Astrocyte of the spinal cord (primary cell): ENCODE measurements at regions not wholly inside any gene's neighbourhood (a gene's known extent, or its start where the extent isn't known, plus 50 kb on each side); places are given as distances from the start of the nearest gene placed in this dataset.

Experiments used
- DNase-seq: peaks from one replicate; pipeline ENCODE4 v3.0.0; 2011; ENCODE audit warnings: low read depth, low spot score
- H3K4me3 ChIP-seq: 2 replicates; pipeline ENCODE4 v1.5.1; 2011; ENCODE audit warnings: low read depth, mild to moderate bottlenecking, low read length, moderate library complexity
- CTCF ChIP-seq: IDR thresholded peaks from 2 replicates; pipeline ENCODE4 v1.5.1; 2012; ENCODE audit warnings: low read depth, mild to moderate bottlenecking, low read length, inconsistent platforms
- in situ Hi-C: cut with HindIII; loops from 2 replicates; pipeline ENCODE4 v1.10.0; 2017; ENCODE audit warnings: low sequenced_read_pairs

- TF ChIP-seq CTCF = no peak
- DNase-seq = no peak
- H3K4me3 ChIP-seq = no peak overlapping the region
- in situ Hi-C loops = no loop called here
Measured at GRCh38 chr10:23529625-23530024, 90.8 kb downstream of the OTUD1 start.

- TF ChIP-seq CTCF = peak; percentile 13
- H3K4me3 ChIP-seq = no peak overlapping the region
- peak; percentile 18 for DNase-seq
- in situ Hi-C loops = no loop called here
Measured at GRCh38 chr10:23530079-23530478, 91.2 kb downstream of the OTUD1 start.

- no peak overlapping the region for H3K4me3 ChIP-seq
- no peak for TF ChIP-seq CTCF
- DNase-seq = no peak
- in situ Hi-C loops = no loop called here
Measured at GRCh38 chr10:23533212-23533611, 94.3 kb downstream of the OTUD1 start.

GRCh38 chr10:23534326-23534725 is 95.5 kb downstream of the OTUD1 start:
- DNase-seq = no peak
- no peak overlapping the region for H3K4me3 ChIP-seq
- in situ Hi-C loops = no loop called here
- no peak for TF ChIP-seq CTCF

GRCh38 chr10:23534761-23535160 is 95.9 kb downstream of the OTUD1 start:
- TF ChIP-seq CTCF = no peak
- DNase-seq = no peak
- no peak overlapping the region for H3K4me3 ChIP-seq
- in situ Hi-C loops = no loop called here

GRCh38 chr10:23535381-23535780 is 96.5 kb downstream of the OTUD1 start:
- H3K4me3 ChIP-seq = no peak overlapping the region
- DNase-seq = no peak
- no peak for TF ChIP-seq CTCF
- in situ Hi-C loops = no loop called here

- TF ChIP-seq CTCF = no peak
- no peak overlapping the region for H3K4me3 ChIP-seq
- DNase-seq = no peak
- in situ Hi-C loops = no loop called here
Measured at GRCh38 chr10:23538968-23539367, 100.1 kb downstream of the OTUD1 start.
